LNCAP (cell line): ENCODE measurements at regions not wholly inside any gene's neighbourhood (a gene's known extent, or its start where the extent isn't known, plus 50 kb on each side); places are given as distances from the start of the nearest gene placed in this dataset.

Experiments
- TF ChIP-seq, protein P1 (sequence below): fragments of 450-650 bp; IDR thresholded peaks from 2 replicates; pipeline ENCODE4 v1.5.1; 2017; ENCODE audit warnings: mild to moderate bottlenecking

DNA sequence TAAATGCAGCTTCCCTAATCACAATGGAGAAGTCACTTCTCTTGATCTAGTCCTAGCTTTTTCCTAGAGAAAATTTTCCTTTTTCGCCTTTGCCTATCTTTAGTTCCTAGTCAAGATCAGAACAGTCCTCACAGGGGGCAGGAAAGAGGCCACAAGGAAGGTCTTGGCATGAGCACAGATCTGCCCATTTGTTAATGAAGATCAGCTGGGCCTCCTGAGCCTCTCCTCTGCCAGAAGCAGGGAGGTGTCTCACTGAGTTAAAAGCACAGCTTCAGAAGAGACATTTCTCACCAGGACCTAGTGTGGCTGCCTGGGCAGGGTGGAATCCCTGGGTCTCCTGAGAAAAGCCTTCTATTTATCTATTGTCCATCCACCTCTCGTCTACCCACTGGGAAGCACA, 357.8 kb downstream of the TMEM38B start:
- TF ChIP-seq, protein P1, sequence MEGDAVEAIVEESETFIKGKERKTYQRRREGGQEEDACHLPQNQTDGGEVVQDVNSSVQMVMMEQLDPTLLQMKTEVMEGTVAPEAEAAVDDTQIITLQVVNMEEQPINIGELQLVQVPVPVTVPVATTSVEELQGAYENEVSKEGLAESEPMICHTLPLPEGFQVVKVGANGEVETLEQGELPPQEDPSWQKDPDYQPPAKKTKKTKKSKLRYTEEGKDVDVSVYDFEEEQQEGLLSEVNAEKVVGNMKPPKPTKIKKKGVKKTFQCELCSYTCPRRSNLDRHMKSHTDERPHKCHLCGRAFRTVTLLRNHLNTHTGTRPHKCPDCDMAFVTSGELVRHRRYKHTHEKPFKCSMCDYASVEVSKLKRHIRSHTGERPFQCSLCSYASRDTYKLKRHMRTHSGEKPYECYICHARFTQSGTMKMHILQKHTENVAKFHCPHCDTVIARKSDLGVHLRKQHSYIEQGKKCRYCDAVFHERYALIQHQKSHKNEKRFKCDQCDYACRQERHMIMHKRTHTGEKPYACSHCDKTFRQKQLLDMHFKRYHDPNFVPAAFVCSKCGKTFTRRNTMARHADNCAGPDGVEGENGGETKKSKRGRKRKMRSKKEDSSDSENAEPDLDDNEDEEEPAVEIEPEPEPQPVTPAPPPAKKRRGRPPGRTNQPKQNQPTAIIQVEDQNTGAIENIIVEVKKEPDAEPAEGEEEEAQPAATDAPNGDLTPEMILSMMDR = no peak

DNA sequence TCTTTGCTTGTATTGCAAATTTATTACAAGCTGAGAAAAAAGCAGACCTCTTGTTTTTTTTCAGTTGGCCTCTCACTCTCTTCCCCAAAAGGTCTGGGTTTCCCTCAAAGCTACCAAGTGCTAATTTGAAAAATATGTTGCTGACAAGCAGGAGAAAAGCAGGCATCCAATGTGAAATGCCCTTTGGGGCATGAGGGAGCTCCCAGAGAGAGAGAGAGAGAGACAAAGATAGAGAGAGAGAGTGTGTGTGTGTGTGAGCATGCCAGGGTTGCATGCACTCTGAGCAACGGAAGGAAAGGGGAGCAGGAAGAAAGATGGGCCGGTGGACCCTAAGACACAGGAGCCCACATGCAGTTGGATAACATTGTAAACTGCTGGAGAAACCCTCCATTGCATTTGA, 358.4 kb downstream of the TMEM38B start:
- TF ChIP-seq, protein P1 = no peak

DNA sequence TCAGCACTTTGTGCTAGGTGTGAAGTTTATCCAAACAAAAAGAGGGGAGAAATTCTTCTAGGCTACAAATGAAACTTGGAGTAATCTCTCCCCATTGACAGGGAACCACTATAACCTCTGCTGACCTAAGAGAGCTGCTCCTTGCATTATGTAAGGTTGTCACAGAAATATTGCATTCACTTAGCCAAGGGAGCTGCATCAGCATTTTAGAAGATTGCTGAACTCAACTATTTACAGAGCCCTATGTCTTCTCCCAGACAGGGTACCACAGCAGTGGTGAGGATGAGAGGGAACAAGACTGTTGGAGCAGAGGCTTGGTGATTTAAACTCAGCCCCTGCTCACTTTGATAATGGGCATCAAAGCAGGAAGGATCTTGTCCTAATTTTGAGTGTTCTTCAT, 362.0 kb downstream of the TMEM38B start:
- TF ChIP-seq, protein P1 = no peak

DNA sequence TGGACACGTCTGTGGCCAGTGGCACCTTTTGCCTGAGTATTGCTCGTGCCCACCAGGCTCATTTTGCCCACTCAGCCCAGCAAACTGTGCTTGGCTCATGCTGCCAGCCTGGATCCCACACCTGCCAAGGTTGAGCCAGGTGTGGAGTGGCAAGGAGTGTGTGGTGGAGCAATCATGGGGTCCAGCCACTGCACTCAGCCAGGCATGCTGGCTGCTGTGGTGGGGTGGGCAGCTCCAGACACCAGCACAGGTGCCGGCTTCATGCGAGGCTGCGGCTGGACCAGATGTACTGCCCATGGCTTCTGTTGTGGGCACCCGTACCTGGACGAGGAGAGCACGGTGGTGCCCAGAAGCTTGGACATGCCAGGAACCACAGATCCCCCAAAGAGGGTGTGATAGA, 364.1 kb downstream of the TMEM38B start:
- TF ChIP-seq, protein P1 = no peak

DNA sequence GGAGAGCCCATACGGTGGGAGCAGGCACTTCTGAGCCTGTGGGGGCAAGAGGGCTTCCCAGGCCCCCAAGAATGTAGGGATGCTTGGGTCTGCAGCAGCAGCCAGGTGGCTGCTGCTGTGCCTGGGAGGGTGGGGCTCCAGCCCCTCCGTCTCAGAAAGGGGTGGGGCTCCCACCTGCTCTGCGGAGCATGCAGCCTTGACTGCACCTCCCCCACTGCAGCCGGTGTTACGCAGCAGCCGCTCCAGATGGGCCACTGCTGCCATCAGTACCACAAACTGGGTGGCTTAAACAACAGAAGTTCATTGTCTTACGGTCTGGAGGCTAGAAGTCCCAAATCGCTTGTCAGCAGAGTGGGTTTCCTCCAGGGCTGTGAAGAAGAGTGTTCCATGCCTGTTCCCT, 365.5 kb downstream of the TMEM38B start:
- TF ChIP-seq, protein P1 = no peak

DNA sequence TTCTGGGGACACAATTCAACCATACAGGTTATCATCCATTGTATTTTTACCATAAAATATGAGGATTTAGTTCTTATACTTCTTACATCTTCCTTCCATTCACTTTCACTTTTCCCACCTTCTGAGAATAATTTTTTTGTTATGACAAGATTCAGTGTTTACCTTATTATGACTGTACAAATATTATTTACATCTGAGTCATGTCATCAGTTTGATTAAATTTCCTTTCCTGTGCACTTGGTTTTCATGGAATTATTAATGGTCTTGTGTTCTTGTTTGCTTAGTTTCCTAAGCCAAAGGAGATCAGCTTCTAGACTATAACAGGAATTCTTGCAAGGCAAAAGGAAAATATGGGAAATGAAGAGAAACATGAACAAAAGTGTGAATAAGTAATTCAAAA, 366.5 kb downstream of the TMEM38B start:
- TF ChIP-seq, protein P1 = no peak

DNA sequence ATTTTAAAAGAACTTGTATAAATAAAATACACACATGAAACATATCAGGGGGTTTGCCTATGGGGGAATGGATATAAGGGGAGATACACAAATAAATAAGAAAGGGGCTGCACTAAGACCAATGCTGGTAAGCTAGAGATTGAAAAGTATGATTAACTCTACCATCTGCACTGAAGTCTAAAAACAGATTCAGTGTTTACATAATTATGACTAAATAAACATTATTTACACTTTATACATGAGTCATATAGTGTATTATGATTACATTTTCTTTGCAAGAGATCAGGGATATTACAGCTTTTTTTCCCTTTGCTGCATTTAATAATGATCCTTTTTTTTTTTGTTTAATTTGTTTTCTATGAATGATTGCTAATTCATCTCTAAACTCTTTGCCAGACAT, 367.9 kb downstream of the TMEM38B start:
- TF ChIP-seq, protein P1 = no peak

DNA sequence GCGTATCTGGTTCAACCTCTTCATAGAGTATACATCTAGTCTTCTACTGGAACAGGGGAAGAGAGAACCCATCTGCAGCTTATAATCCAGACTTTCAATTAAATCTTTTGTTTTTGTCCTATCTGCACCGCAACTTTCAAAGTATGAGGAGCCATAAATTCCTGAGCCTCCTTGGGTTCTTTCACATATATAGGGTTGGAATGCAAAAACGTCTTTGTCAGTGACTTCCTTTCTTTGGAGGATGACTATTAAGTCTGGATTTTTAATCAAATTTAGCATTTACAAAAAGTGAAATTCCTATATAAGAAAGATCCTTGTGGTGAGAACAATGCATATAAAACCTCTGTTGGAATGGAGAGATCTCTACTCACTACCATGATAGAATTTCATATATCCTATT, 370.8 kb downstream of the TMEM38B start:
- TF ChIP-seq, protein P1 = no peak
